DMS 273 treated with DMSO at 0.1 percent for 48 hours (cell line): ENCODE measurements at regions not wholly inside any gene's neighbourhood (a gene's known extent, or its start where the extent isn't known, plus 50 kb on each side); places are given as distances from the start of the nearest gene placed in this dataset.

ENCODE experiments used
- DNase-seq: peaks from one replicate; lab custom pipeline; 2025; lab: John Stamatoyannopoulos, UW

DNA sequence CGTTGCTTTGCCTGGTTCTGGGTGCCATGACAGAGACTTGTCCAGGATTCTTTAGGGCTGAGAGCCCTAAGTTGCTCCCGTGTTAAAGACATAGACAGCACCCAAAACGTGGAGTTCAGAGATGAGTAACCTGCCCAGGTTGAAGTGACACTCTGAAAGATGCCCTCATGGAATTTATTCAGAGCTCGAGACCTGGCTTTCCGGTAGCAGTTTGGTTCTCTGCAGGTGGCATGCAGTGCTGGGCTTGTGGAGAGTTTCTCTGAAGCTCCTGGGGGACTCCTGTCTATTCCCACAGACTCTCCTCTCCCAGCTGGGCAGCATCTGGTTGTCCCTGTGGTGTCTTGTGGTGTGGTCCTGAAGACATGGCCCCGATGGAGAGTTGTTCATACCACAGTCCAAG is 241.0 kb downstream of the RHOU start:
- DNase-seq: no peak

DNA sequence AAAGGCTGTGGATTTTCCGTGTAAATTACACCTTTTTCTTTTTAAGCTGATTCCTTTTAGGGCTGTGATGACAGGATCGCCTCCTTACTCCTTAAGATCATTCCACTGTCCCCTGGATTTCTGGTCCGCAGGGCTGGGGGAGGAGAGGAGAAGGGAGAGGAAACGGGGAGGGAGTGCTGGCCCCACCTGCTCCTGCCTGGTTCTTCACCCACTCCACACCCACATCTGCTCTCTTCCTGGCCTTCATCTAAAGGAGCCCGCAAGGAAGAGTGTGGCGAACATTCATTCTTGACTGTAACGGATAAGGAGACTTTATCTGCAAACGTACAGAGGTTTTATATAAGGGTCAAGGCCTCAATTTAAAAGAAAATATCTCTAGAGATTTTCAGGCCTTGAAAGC is 242.0 kb downstream of the RHOU start:
- DNase-seq: no peak

DNA sequence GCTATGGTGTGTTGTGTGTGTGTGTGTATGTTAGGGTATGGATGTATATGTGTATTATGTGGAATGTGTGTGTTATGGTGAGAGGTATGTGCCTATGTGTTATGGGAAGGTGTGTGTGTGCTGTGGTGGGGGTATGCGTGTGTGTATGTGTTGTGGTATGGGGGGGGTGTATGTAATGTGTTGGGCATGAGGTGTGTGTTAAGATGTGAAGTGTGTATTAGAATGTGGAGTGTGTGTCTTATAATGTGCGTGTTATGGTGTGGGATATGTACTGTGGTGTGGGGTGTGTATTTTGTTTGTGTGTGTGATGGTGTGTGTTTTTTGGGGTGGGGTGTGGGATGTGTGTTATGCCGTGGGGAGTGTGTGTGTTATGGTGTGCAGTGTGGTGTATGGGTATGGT is 242.5 kb downstream of the RHOU start:
- no peak for DNase-seq

DNA sequence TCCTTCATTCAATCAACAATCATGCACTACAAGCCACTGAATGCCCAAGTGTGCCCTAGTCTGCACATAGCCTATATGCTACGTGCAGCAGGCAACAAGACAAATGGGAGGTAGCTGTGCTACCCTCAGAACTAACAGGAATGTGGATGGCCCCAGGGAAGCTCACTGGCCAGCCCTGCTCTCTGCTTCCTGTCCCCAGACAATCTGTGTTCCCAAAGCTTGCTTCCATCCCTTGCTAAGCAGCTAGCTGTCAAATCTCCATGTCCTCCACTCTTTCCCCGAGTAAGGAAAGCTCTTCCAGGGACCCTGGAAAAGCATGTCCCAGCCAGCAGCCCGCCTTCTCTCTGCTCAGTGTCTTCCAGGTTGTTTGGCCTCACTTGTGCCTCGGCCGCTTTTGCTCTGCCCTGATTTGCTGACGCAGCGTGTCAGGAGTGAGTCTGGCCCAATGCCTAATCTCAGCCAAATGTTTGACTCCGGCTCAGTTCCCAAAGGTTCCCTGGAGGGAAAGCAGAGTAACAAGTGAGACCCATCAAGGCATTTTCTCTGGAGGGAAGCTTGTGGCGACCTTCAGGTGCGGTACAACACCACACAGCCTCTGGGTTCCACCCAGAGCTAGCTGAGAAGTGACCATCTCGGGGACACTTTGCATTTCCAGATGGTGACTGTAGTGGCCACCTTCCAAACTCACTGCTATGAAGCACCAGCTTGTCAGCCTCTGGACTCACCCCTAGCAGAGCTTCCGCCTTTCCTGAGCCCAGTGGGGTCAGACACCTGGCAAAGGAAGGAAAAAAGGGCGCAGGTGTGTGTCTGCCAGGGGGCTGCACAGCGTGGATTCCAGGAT is 243.4 kb downstream of the RHOU start:
- DNase-seq: no peak

DNA sequence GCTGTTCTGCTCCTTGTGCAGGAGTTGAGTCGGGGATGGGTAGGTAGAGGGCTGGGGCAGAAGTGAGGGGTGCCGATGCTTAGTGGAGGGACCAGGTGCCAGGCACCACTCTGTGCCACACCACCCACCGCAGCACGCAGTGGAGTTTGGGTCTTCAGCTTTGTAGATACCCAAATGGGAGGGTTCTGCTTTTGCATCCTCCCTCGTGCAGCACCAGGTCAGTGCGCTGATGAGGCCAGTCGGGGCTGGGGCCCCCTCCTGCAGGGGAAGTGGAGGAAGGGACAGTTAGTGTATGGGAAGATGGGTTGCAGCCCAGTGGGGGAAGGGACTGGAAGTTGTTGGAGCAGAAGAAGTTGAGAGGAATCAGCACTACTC is 244.0 kb downstream of the RHOU start:
- no peak for DNase-seq

DNA sequence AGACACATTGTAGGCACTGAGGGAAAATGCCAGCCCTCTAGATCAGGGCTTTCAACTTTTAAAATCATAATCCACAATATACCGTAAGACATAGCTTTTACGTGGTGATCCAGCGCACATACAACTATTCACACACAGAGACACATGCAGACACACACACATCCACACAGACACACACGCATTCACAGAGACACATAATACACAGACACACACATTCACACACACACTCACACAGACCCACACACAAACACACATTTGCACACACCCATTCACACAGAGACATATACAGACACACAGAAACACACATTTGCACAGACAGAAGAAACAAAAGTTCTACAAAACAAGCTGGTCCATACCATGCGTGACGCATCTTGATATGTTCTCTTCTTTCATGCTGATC is 244.5 kb downstream of the RHOU start:
- no peak for DNase-seq

GRCh38 chr1:228980232-228980937 is 245.1 kb downstream of the RHOU start:
- no peak for DNase-seq

GRCh38 chr1:228982637-228983036 is 247.4 kb downstream of the RHOU start:
- no peak for DNase-seq

DNA sequence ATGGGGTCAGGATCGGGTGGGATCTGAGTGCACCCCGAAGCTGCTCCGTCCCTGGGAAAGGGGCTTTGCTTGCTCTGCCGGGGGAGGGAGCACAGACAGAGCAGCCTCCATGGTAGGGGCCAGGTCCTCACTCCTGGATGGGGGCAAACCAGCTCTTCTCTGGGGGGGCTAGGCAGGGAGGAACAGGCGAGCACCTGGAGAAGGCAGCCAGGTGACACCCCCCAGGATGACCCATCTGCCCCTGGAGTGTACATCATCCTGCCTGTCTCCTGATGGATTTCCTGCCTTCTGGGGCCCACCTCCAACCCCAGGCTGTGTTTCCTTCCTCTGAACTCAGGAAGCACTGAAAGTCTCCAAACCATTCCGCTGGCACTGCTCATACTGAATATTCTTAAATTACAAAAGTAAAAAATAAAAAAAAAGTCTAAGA is 248.0 kb downstream of the RHOU start:
- no peak for DNase-seq

DNA sequence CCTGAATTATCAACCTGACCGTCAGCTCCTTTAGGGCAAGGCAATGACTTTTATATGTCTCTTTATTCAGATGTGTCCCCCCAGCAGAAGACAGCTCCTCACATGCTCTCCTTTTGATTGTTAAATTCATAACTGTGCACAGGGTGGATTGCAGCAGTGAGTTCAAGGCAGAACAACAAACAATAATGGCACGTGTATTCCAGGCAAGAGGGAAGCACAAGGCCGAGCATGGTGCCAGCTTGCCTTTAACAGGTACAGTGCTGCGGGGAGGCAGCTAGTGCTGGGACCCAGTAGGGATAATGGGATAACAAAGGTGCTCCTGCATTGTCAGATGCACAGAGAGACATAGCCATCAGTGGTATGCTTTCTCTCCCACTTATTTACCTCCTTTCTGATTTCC is 248.4 kb downstream of the RHOU start:
- no peak for DNase-seq

DNA sequence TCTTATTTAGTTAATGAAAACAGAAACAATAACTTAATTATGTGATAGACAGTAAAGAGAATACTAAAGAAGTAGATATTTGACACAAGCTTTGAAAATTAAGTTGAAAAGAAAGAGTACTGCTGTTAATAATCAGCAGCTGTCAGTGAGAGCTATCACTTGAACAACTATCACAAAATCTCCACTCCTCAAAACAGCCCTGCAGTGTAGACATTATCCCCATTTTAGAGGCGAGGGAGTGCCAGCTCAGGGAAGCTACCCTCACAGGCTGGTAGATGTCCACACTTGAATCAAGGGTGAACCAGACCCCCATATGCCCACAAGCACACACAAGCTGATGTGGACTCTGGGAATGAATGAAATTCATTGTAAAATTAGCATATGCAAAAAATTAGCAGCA is 248.8 kb downstream of the RHOU start:
- DNase-seq: no peak

DNA sequence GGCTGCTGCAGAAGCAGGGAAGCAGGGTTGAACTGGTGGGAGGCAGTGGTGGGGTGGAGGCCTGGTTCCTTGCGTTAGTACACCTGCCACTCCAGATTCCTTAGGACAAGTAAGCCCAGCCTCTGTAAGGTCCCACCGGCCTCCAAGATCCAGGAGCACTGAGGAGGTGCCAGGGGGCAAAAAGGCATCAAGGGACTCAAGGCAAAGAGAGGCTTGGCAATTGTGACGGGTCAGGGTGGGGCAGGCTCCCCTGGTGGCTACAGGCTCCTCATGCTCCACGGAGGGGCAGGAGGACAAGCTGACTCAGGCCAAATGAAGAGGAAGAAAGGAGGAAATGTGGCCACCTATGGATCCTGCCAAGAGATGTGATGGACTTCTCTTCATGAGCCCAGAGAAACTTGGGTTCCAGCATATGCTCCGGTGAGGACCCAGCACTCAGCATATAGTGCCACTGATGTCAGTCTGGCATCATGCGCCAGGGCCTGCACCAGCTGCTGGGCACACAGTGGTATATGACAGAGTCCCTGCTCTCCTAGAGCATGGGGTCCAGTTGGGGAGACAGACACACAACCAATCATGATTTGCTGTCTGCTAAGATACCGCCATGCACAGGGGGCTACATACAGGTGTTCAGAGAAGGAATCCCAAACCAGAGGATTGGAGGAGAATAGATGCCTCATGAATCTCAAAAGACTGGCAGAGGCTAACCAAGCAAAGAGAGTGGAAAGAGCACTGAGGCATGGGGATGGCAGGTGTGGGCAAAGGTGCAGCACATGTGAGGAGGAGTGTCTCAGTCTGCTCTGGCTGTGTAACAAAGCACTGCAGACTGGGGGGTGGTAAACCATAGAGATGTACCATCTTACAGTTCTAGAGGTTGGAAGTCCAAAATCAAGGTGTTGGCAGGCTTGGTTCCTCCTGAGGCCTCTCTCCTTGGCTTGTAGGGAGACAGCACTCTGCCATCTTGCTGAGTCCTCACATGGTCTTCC is 249.7 kb downstream of the RHOU start:
- no peak for DNase-seq

DNA sequence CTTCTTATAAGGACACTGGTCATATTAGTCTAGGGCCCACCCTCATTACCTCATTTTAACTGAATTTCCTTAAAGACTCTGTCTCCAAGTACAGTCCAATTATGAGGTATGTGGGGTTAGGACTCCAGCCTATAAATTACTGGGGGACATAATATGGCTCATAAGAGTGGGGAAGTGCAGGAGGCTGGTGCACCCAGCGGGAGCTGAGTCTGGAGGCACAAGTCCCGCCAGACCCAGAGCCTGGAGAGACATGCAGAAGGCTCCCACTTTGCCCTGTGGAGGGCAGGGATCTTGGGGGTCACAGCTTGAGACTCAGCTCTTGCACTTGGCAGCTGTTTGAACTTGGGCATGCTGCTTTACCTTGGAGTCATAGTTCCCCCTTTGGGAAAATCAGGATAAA is 250.4 kb downstream of the RHOU start:
- DNase-seq: no peak

- peak; percentile 34 for DNase-seq
Measured at GRCh38 chr1:228986093-228986904, 251.0 kb downstream of the RHOU start.

DNA sequence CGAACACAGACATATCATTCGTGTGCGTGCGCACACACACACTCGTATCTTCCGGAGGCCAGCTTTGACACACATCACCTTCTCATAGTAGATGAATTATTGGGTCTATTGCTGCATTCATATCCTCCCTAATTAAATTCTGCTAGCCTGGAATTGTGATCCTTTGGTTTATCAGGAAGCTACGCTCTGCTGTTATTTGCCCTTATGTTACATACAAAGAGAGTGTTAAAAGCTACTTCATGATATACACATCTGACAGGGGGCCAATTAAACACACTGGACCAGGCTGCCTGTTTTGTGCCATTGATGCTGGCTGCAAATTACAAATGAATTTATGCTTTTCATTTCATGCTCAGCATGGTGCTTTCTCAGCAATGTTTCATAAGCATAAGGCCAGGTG is 252.0 kb downstream of the RHOU start:
- no peak for DNase-seq

GRCh38 chr1:228987736-228988506 is 252.6 kb downstream of the RHOU start:
- DNase-seq: no peak

GRCh38 chr1:228988664-228989063 is 253.4 kb downstream of the RHOU start:
- DNase-seq: no peak

- no peak for DNase-seq
Measured at GRCh38 chr1:228989176-228989575, 253.9 kb downstream of the RHOU start.

DNA sequence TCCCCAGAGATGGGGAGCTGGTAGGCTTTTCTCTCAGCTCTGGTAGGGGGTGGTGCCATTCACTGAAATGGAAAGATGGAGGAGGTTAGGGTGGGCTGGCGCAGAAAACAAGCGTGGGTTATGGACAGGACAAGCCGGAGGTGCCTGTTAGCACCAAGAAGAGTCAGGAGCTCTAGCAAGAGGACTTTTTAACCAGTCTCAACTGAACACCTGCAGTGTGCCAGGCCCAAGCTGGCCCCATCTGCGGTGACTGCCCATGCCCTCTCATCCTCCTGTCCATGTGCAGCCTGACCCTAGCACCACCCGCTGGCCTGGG is 254.4 kb downstream of the RHOU start:
- no peak for DNase-seq

GRCh38 chr1:228989992-228990827 is 254.9 kb downstream of the RHOU start:
- peak; percentile 27 for DNase-seq
